DND-41 (cell line): ENCODE measurements at regions not wholly inside any gene's neighbourhood (a gene's known extent, or its start where the extent isn't known, plus 50 kb on each side); places are given as distances from the start of the nearest gene placed in this dataset.

ENCODE experiments used
- ATAC-seq: fragments of 200-7000 bp; cut with Tn5 transposase; 3 replicates; pipeline ENCODE4 v1.9.1; 2021; ENCODE audit warnings: low read depth; ENCODE audit not compliant: insufficient read depth
- DNase-seq: peaks from one replicate; pipeline ENCODE4 v3.0.0-alpha.2; 2020
- H2AFZ ChIP-seq: 2 replicates; pipeline ENCODE4 v1.6.0; 2012; ENCODE audit warnings: low read depth, low read length
- H3K27ac ChIP-seq: 2 replicates; pipeline ENCODE4 v1.5.1; 2012; ENCODE audit warnings: low read length, inconsistent platforms
- H3K27me3 ChIP-seq: fragments of 200-600 bp; sonication (generic); 2 replicates; pipeline ENCODE4 v1.6.0; 2012; ENCODE audit warnings: low read length, mild to moderate bottlenecking, inconsistent platforms; ENCODE audit not compliant: insufficient read depth, poor library complexity
- H3K36me3 ChIP-seq: 2 replicates; pipeline ENCODE4 v1.5.1; 2012; ENCODE audit warnings: low read length, inconsistent platforms; ENCODE audit not compliant: insufficient read depth
- H3K4me1 ChIP-seq: 2 replicates; pipeline ENCODE4 v1.5.1; 2012; ENCODE audit warnings: mild to moderate bottlenecking, low read length; ENCODE audit not compliant: insufficient read depth
- H3K4me2 ChIP-seq: 2 replicates; pipeline ENCODE4 v1.6.0; 2012; ENCODE audit warnings: mild to moderate bottlenecking, moderate library complexity, low read length, inconsistent platforms; ENCODE audit not compliant: insufficient read depth
- H3K4me3 ChIP-seq, 2 experiments: fragments of 200-600 bp in 1 of 2; shearing (Covaris generic) in 1 of 2; 2 replicates each; pipeline ENCODE4 v1.5.1; 2012 to 2016; ENCODE audit warnings: inconsistent platforms in 2 of 2, low read length in 2 of 2, mild to moderate bottlenecking in 2 of 2, low read depth in 1 of 2, moderate library complexity in 1 of 2
- H3K79me2 ChIP-seq: 2 replicates; pipeline ENCODE4 v1.6.0; 2012; ENCODE audit warnings: low read length, inconsistent platforms; ENCODE audit not compliant: insufficient read depth
- H3K9ac ChIP-seq: 2 replicates; pipeline ENCODE4 v1.6.0; 2012; ENCODE audit warnings: low read depth, mild to moderate bottlenecking, inconsistent platforms, low read length, moderate library complexity
- H3K9me3 ChIP-seq: 2 replicates; pipeline ENCODE4 v1.5.1; 2012; ENCODE audit warnings: low read length, moderate library complexity, mild to moderate bottlenecking, inconsistent platforms; ENCODE audit not compliant: insufficient read depth, severe bottlenecking
- H4K20me1 ChIP-seq: 2 replicates; pipeline ENCODE4 v1.6.0; 2012; ENCODE audit warnings: low read length; ENCODE audit not compliant: insufficient read depth
- EZH2 ChIP-seq: IDR thresholded peaks from 3 replicates; pipeline ENCODE4 v1.6.1; 2012; ENCODE audit warnings: borderline replicate concordance, low read depth, mild to moderate bottlenecking, moderate library complexity, low read length, inconsistent platforms; ENCODE audit not compliant: severe bottlenecking
- TF ChIP-seq, protein P1 (sequence below): IDR thresholded peaks from 2 replicates; pipeline ENCODE4 v1.5.1; 2012; ENCODE audit warnings: borderline replicate concordance, low read length, moderate library complexity, mild to moderate bottlenecking; ENCODE audit not compliant: poor library complexity, severe bottlenecking; ENCODE audit errors: extremely low read depth

DNA sequence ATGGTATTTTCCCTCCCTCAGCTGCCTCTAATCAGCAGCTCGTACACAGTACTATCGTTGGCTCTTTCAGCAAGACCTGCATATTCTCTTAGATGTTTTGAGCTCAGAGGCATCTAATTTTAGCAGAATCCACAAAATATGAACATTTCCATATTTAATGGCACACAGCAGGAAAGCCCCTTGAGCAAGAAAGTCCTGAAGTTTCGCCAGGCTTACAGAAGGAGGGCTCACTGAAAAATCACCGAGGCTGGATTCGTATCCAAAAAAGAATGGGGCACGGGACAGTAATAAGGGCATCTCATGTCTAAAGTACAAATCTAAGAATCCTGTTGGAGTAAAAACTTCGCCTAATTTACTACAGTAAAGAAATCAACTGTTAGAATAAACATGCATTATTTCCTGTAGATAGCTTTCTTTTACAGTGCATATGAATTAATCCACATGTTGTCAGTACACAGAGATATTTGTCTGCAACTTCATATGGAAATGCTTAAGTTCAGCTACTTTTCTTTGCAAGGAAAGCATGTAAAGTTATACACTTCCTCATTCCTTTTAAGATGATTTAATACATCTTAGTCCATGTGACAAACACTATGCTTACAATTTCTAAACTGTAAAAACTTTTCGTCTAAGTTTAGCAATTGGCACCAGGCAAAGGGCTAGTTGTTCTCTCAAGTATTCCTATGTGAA is 1205.3 kb upstream of the ADGRL4 start:
- Histone ChIP-seq H2AFZ (no peak overlapping the region), H3K4me2 (no peak overlapping the region), H3K9me3 (no peaks in the 10 kb centered on the region), H3K4me1 (no peaks in the 10 kb centered on the region), H3K27ac (no peak overlapping the region), H3K79me2 (no peaks in the 10 kb centered on the region), H3K36me3 (no peaks in the 10 kb centered on the region), H4K20me1 (no peaks in the 10 kb centered on the region), H3K9ac (no peak overlapping the region), H3K4me3 (no peak overlapping the region), H3K27me3 (no peaks in the 10 kb centered on the region)
- DNase-seq (no peak), ATAC-seq (no peak)
- TF ChIP-seq, protein P1, sequence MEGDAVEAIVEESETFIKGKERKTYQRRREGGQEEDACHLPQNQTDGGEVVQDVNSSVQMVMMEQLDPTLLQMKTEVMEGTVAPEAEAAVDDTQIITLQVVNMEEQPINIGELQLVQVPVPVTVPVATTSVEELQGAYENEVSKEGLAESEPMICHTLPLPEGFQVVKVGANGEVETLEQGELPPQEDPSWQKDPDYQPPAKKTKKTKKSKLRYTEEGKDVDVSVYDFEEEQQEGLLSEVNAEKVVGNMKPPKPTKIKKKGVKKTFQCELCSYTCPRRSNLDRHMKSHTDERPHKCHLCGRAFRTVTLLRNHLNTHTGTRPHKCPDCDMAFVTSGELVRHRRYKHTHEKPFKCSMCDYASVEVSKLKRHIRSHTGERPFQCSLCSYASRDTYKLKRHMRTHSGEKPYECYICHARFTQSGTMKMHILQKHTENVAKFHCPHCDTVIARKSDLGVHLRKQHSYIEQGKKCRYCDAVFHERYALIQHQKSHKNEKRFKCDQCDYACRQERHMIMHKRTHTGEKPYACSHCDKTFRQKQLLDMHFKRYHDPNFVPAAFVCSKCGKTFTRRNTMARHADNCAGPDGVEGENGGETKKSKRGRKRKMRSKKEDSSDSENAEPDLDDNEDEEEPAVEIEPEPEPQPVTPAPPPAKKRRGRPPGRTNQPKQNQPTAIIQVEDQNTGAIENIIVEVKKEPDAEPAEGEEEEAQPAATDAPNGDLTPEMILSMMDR, result no peak
- TF ChIP-seq EZH2, result no peak

DNA sequence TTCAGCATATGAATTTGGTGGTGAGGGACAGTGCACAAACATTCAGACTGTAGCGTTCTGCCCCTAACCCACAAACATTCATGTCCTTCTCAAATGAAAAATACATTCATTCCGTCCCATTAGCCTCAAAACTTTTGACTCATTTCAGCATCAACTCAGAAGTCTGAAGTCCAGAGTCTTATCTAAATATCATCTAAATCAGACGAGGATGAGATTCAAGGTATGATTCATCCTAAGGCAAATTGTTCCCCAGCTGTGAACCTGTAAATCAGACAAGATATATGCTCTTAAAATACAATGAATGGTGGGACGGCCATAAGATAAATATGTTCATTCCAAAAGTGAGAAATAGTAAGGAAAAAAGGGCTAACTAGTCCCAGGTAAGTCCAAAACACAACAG is 1195.6 kb upstream of the ADGRL4 start:
- no peaks in the 10 kb centered on the region for H3K79me2 ChIP-seq
- ATAC-seq (no peak), DNase-seq (no peak)
- no peaks in the 10 kb centered on the region for H3K27me3 ChIP-seq
- H3K27ac ChIP-seq, result no peak overlapping the region
- H3K9ac ChIP-seq, result no peak overlapping the region
- TF ChIP-seq EZH2, result no peak
- TF ChIP-seq, protein P1, result no peak
- no peak overlapping the region for H2AFZ ChIP-seq
- no peak overlapping the region for H3K4me2 ChIP-seq
- no peaks in the 10 kb centered on the region for H3K4me1 ChIP-seq
- H3K36me3 ChIP-seq, result no peaks in the 10 kb centered on the region
- H3K9me3 ChIP-seq, result no peaks in the 10 kb centered on the region
- no peak overlapping the region for H3K4me3 ChIP-seq
- no peaks in the 10 kb centered on the region for H4K20me1 ChIP-seq

DNA sequence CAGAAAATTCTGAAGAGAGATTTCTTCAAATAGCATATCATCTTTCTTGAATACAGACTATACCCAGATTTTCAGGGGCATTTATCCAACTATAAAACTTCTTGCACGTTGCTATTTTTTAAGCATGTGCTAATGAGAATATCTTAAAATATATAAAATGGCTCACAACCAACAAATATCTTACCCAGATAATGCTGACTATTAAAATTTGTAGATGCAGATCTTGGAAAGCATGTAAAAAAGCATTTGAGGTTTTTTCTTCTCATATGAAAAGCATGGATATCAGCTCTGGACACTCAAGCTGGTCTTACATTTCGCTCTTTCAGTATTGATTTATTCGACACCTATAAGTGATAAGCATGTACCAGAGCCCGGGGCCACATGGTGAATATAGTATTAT is 1187.7 kb upstream of the ADGRL4 start:
- Histone ChIP-seq H3K36me3 (no peaks in the 10 kb centered on the region), H3K4me3 (no peak overlapping the region), H3K9ac (no peak overlapping the region), H3K79me2 (no peaks in the 10 kb centered on the region), H3K4me1 (no peaks in the 10 kb centered on the region), H2AFZ (no peak overlapping the region), H3K27me3 (no peaks in the 10 kb centered on the region), H3K9me3 (no peaks in the 10 kb centered on the region), H3K4me2 (no peak overlapping the region), H3K27ac (no peak overlapping the region), H4K20me1 (no peaks in the 10 kb centered on the region)
- ATAC-seq, result no peak
- DNase-seq, result no peak
- TF ChIP-seq, protein P1, result no peak
- TF ChIP-seq EZH2, result no peak
